K562 (cell line): ENCODE measurements at regions not wholly inside any gene's neighbourhood (a gene's known extent, or its start where the extent isn't known, plus 50 kb on each side); places are given as distances from the start of the nearest gene placed in this dataset.

Experiments used
- ATAC-seq: fragments of 200-7000 bp; cut with Tn5 transposase; 3 replicates; pipeline ENCODE4 v1.9.1; 2020; ENCODE audit warnings: moderate library complexity
- BruUV-seq: library from RNA; stranded (reverse); fragments of 400-500 nt; replicated peaks from 2 replicates; lab custom pipeline; 2021; lab: Mats Ljungman, UMichigan
- CTCF ChIA-PET: fragments of 300-600 bp; formaldehyde crosslinking; extraction: SDS; loops from one replicate; lab custom pipeline; 2021; ENCODE audit warnings: low intra/inter-chr PET ratio; lab: Yijun Ruan, JAX
- POLR2A ChIA-PET: fragments of 300-600, 350-650 bp; sonication (Branson Sonifier 250); formaldehyde crosslinking; extraction: SDS; loops from one replicate; lab custom pipeline; 2021; ENCODE audit warnings: antibody characterized with exemption, inconsistent platforms; lab: Yijun Ruan, JAX
- DNase-seq, 4 experiments: peaks; one replicate each; pipeline versions ENCODE4 v3.0.0 to v3.0.0-alpha.2; 2011 to 2018; ENCODE audit warnings: low spot score in 3 of 4, mixed read lengths in 3 of 4; ENCODE audit errors: extremely low read depth in 1 of 4
- FAIRE-seq: peaks from 2 replicates; lab custom pipeline; 2011; peaks lifted over from hg19 to GRCh38; lab: Jason Lieb, UNC
- H2AFZ ChIP-seq: 2 replicates; pipeline ENCODE4 v1.6.0; 2011; ENCODE audit warnings: low read depth, low read length, control low read depth, inconsistent platforms
- H3K27ac ChIP-seq: fragments of 200-600 bp; 3 replicates; pipeline ENCODE4 v1.8.0; 2011; ENCODE audit warnings: low read depth, mild to moderate bottlenecking, control low read depth, inconsistent platforms, low read length, moderate library complexity, mixed read lengths; ENCODE audit errors: extremely low read depth
- H3K27me3 ChIP-seq, 2 experiments: fragments of 300-600 bp in 1 of 2; 2 replicates in 1 of 2; 3 replicates in 1 of 2; pipeline versions ENCODE4 v1.6.0 to v1.8.0; 2011; ENCODE audit warnings: inconsistent platforms in 2 of 2, low read length in 2 of 2, mild to moderate bottlenecking in 1 of 2, mixed read lengths in 1 of 2, moderate library complexity in 1 of 2; ENCODE audit not compliant: control insufficient read depth in 2 of 2, insufficient read depth in 2 of 2
- H3K36me3 ChIP-seq: fragments of 300-600 bp; 3 replicates; pipeline ENCODE4 v1.8.0; 2011; ENCODE audit warnings: mild to moderate bottlenecking, low read length, inconsistent platforms; ENCODE audit not compliant: control insufficient read depth, insufficient read depth
- H3K4me1 ChIP-seq, 2 experiments: fragments of 200-600 bp in 1 of 2; replicated peaks in 1 of 2; 2 replicates in 1 of 2; 3 replicates in 1 of 2; pipeline versions ENCODE4 v1.5.1 to v1.8.0; 2011; ENCODE audit warnings: inconsistent platforms in 2 of 2, low read length in 2 of 2, mild to moderate bottlenecking in 1 of 2, mixed read lengths in 1 of 2, moderate library complexity in 1 of 2; ENCODE audit not compliant: control insufficient read depth in 2 of 2, insufficient read depth in 2 of 2
- H3K4me2 ChIP-seq: 2 replicates; pipeline ENCODE4 v1.6.1; 2011; ENCODE audit warnings: low read length, control low read depth, inconsistent platforms, mixed read lengths; ENCODE audit not compliant: insufficient read depth
- H3K4me3 ChIP-seq: fragments of 200-600 bp; sonication (generic), shearing (Covaris generic); 2 replicates; pipeline ENCODE4 v1.5.1; 2016; ENCODE audit warnings: control low read depth, inconsistent platforms
- H3K79me2 ChIP-seq: fragments of 200-600 bp; 3 replicates; pipeline ENCODE4 v1.8.0; 2011; ENCODE audit warnings: low read length, inconsistent platforms; ENCODE audit not compliant: control insufficient read depth, insufficient read depth
- H3K9ac ChIP-seq, 2 experiments: 2 replicates each; pipeline versions ENCODE4 v1.6.0 to v1.6.1; 2011; ENCODE audit warnings: low read depth in 2 of 2, low read length in 2 of 2, control low read depth in 1 of 2, inconsistent platforms in 1 of 2, mild to moderate bottlenecking in 1 of 2, mixed read lengths in 1 of 2; ENCODE audit not compliant: insufficient read depth in 1 of 2
- H3K9me1 ChIP-seq: one replicate; pipeline ENCODE4 v1.6.0; 2011; ENCODE audit warnings: inconsistent platforms, mild to moderate bottlenecking, low read length, moderate library complexity; ENCODE audit not compliant: control insufficient read depth, insufficient read depth
- H3K9me3 ChIP-seq: replicated peaks from 2 replicates; pipeline ENCODE4 v1.5.1; 2011; ENCODE audit warnings: low read depth, low read length, inconsistent platforms; ENCODE audit not compliant: control insufficient read depth, insufficient read depth
- H4K20me1 ChIP-seq: replicated peaks from 2 replicates; pipeline ENCODE4 v1.6.1; 2011; ENCODE audit warnings: low read length, inconsistent platforms, mixed read lengths; ENCODE audit not compliant: control insufficient read depth, insufficient read depth
- BDP1 ChIP-seq: IDR thresholded peaks from 3 replicates; pipeline ENCODE4 v1.6.1; 2011; ENCODE audit not compliant: insufficient read length, insufficient read depth
- BHLHE40 ChIP-seq: IDR thresholded peaks from 2 replicates; pipeline ENCODE4 v1.6.1; 2011; ENCODE audit warnings: low read length, improper control_type of control experiment
- BRF2 ChIP-seq: IDR thresholded peaks from 3 replicates; pipeline ENCODE4 v1.6.1; 2011; ENCODE audit warnings: borderline replicate concordance, mild to moderate bottlenecking; ENCODE audit not compliant: insufficient read length, insufficient read depth
- CAMTA2 ChIP-seq: fragments of 250-450 bp; sonication (Bioruptor Pico); conservative IDR thresholded peaks from 2 replicates; pipeline ENCODE4 v1.5.1; 2022
- MAFG ChIP-seq: fragments of 450-650 bp; conservative IDR thresholded peaks from 2 replicates; pipeline ENCODE4 v1.6.1; 2016; ENCODE audit warnings: missing genetic modification characterization, missing compliant biosample characterization
- MEF2A ChIP-seq: IDR thresholded peaks from 2 replicates; pipeline ENCODE4 v1.6.1; 2011; ENCODE audit warnings: low read depth, mild to moderate bottlenecking, low read length, moderate library complexity; ENCODE audit not compliant: control insufficient read depth
- MYC ChIP-seq, 2 experiments: fragments of 250-450 bp in 1 of 2; sonication (Bioruptor Pico) in 1 of 2; IDR thresholded peaks; 2 replicates each; pipeline versions ENCODE4 v1.5.1 to v1.6.1; 2012 to 2021; ENCODE audit warnings: low read depth in 2 of 2, borderline replicate concordance in 1 of 2, improper control_type of control experiment in 1 of 2, low read length in 1 of 2, mild to moderate bottlenecking in 1 of 2, moderate library complexity in 1 of 2
- PTBP1 ChIP-seq: fragments of 200-400 bp; formaldehyde crosslinking; IDR thresholded peaks from 2 replicates; pipeline ENCODE4 v1.6.1; 2017; ENCODE audit warnings: low read depth, low read length
- SNRNP70 ChIP-seq: fragments of 200-400 bp; formaldehyde crosslinking; optimal IDR thresholded peaks from 2 replicates; pipeline ENCODE3; 2017; ENCODE audit warnings: low read depth, low read length
- TCF7L2 ChIP-seq: fragments of 150-350 bp; IDR thresholded peaks from 2 replicates; pipeline ENCODE4 v1.6.1; 2016; ENCODE audit warnings: low read depth, mild to moderate bottlenecking, low read length, moderate library complexity
- TRIM28 ChIP-seq: fragments of 450-650 bp; IDR thresholded peaks from 2 replicates; pipeline ENCODE4 v1.6.1; 2017
- U2AF2 ChIP-seq: fragments of 200-400 bp; formaldehyde crosslinking; optimal IDR thresholded peaks from 2 replicates; pipeline ENCODE3; 2017; ENCODE audit warnings: low read depth, mild to moderate bottlenecking, low read length
- WGBS: fragments of 100-300 bp; shearing (Covaris generic); methylation state at CpG from one replicate; pipeline ENCODE4 v1.1.6; 2016; ENCODE audit warnings: low coverage, mixed read lengths; ENCODE audit not compliant: insufficient coverage; ENCODE audit errors: missing lambda C conversion rate; 5-methylcytosine and 5-hydroxymethylcytosine counted together
- in situ Hi-C: fragments of 300-500 bp; cut with MboI; formaldehyde crosslinking; loops from 4 replicates; pipeline ENCODE4 v1.15.0; 2018; ENCODE audit warnings: inconsistent platforms, mixed read lengths
- intact Hi-C: fragments of 100-400 bp; cut with micrococcal nuclease; formaldehyde crosslinking; loops from 2 replicates; pipeline ENCODE4 v1.14.2; 2022
- TF ChIP-seq, protein P1 (sequence below): sonication (generic); formaldehyde crosslinking; IDR thresholded peaks from 2 replicates; pipeline ENCODE4 v1.8.1; 2023; ENCODE audit warnings: mild to moderate bottlenecking, missing genetic modification reagents

DNA sequence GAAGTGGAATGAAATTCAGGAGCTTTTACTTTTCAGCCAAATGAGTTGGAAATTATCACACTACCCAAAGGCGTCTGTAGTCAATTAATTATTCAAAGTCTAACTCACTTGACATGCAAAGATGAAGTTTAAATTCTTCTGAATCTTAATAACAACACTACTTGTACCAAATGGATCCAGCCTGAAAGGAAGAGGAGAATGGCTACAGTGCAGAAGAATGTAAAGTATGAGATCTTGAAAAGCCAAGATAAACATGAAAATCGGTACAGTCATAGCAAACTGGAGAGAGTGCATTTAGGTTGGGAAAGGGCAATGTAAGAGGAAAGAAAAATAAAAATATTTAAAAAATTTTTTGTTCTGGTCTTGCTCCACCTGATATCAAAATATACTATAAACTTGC, 195.5 kb downstream of the SIM1 start:
- H3K9me1 ChIP-seq = no peaks in the 10 kb centered on the region
- H4K20me1 ChIP-seq = no peaks in the 10 kb centered on the region
- DNase-seq = no peak
- peaks cover 0 to 9% of the 10 kb centered on the region in 2 experiments; a peak in 2 of 5 replicates for H3K4me1 ChIP-seq
- no TSS peak for BruUV-seq
- no peaks in the 10 kb centered on the region for H3K36me3 ChIP-seq
- 0 out of 2 replicates have a peak, but pooled peaks cover 2% of the 10 kb centered on the region for H3K9me3 ChIP-seq
- FAIRE-seq = no peak
- CTCF ChIA-PET = no interaction called here
- TF ChIP-seq BRF2 (no peak), MAFG (tag) (no peak), BDP1 (no peak), MYC (IDR thresholded peaks at IDR 0.05; ENCODE audit: low read depth, low read length) (no peak), MYC (CRISPR knock-in tag; IDR thresholded peaks at IDR 0.05; ENCODE audit: borderline replicate concordance, low read depth) (no peak), TRIM28 (no peak), CAMTA2 (CRISPR knock-in tag) (no peak), SNRNP70 (no peak), BHLHE40 (no peak), TCF7L2 (no peak), PTBP1 (no peak), MEF2A (no peak), U2AF2 (no peak)
- TF ChIP-seq, protein P1, sequence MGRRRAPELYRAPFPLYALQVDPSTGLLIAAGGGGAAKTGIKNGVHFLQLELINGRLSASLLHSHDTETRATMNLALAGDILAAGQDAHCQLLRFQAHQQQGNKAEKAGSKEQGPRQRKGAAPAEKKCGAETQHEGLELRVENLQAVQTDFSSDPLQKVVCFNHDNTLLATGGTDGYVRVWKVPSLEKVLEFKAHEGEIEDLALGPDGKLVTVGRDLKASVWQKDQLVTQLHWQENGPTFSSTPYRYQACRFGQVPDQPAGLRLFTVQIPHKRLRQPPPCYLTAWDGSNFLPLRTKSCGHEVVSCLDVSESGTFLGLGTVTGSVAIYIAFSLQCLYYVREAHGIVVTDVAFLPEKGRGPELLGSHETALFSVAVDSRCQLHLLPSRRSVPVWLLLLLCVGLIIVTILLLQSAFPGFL (CRISPR knock-in tag) = no peak
- ATAC-seq = no peak
- no peak overlapping the region for H3K9ac ChIP-seq
- H3K27ac ChIP-seq = no peak overlapping the region
- WGBS = 47% methylated on average over 2 of the region's 2 CpGs
- peak overlapping the region; percentile 34; the same call in 1 of the 2 replicates for H2AFZ ChIP-seq
- no peaks in the 10 kb centered on the region for H3K79me2 ChIP-seq
- no peak overlapping the region for H3K4me3 ChIP-seq
- intact Hi-C loops (no loop called here), in situ Hi-C loops (no loop called here)
- no peak overlapping the region for H3K4me2 ChIP-seq
- no peaks in the 10 kb centered on the region for H3K27me3 ChIP-seq
- POLR2A ChIA-PET = no interaction called here
